WTC11 (cell line): ENCODE measurements at regions not wholly inside any gene's neighbourhood (a gene's known extent, or its start where the extent isn't known, plus 50 kb on each side); places are given as distances from the start of the nearest gene placed in this dataset.
A peak's percentile ranks its signal among the peaks of the same experiment; 100 is the strongest.

Experiments
- ATAC-seq: fragments of 200-7000 bp; cut with Tn5 transposase; 2 replicates; pipeline ENCODE4 v1.10.0; 2021; ENCODE audit warnings: mild to moderate bottlenecking, moderate library complexity
- CTCF ChIA-PET: fragments of 300-600 bp; sonication (Branson Sonifier 250); formaldehyde crosslinking; loops from one replicate; lab custom pipeline; 2021; ENCODE audit warnings: antibody characterized with exemption; lab: Charles Lee
- POLR2A ChIA-PET: fragments of 350-600 bp; sonication (Branson Sonifier 250); formaldehyde crosslinking; loops from one replicate; lab custom pipeline; 2021; ENCODE audit warnings: antibody characterized with exemption; lab: Charles Lee
- DNase-seq: peaks from one replicate; pipeline ENCODE4 v3.0.0; 2021; ENCODE audit warnings: low spot score
- H3K27ac Mint-ChIP-seq: 2 replicates; pipeline ENCODE4 v1.8.0; 2021; ENCODE audit warnings: mixed read lengths
- H3K27me3 Mint-ChIP-seq: 2 replicates; pipeline ENCODE4 v1.8.0; 2021; ENCODE audit warnings: low read depth, mild to moderate bottlenecking, moderate library complexity, mixed read lengths
- H3K36me3 Mint-ChIP-seq: 2 replicates; pipeline ENCODE4 v1.8.0; 2021; ENCODE audit warnings: mixed read lengths
- H3K4me1 Mint-ChIP-seq: 2 replicates; pipeline ENCODE4 v1.8.0; 2022; ENCODE audit warnings: mixed read lengths
- H3K4me3 Mint-ChIP-seq: 2 replicates; pipeline ENCODE4 v1.8.0; 2021; ENCODE audit warnings: mild to moderate bottlenecking, moderate library complexity, mixed read lengths
- H3K9me3 Mint-ChIP-seq: 2 replicates; pipeline ENCODE4 v1.8.0; 2021; ENCODE audit warnings: mixed read lengths
- CBFB ChIP-seq: sonication (generic); formaldehyde crosslinking; IDR thresholded peaks from 2 replicates; pipeline ENCODE4 v1.8.1; 2022; ENCODE audit warnings: mild to moderate bottlenecking, low read depth, missing genetic modification reagents
- CREB1 ChIP-seq: sonication (generic); formaldehyde crosslinking; IDR thresholded peaks from 2 replicates; pipeline ENCODE4 v1.8.0; 2023; ENCODE audit warnings: mild to moderate bottlenecking, missing genetic modification reagents
- EMX1 ChIP-seq: fragments of 250-450 bp; sonication (Bioruptor Pico); IDR thresholded peaks from 2 replicates; pipeline ENCODE4 v1.8.0; 2021; ENCODE audit warnings: mild to moderate bottlenecking
- ESRRA ChIP-seq: sonication (generic); formaldehyde crosslinking; IDR thresholded peaks from 2 replicates; pipeline ENCODE4 v1.8.1; 2022; ENCODE audit warnings: mild to moderate bottlenecking, missing genetic modification reagents, borderline replicate concordance
- FOXP1 ChIP-seq: sonication (generic); formaldehyde crosslinking; IDR thresholded peaks from 2 replicates; pipeline ENCODE4 v1.8.0; 2022; ENCODE audit warnings: missing genetic modification reagents, mild to moderate bottlenecking, moderate library complexity, borderline replicate concordance
- IRF2 ChIP-seq: sonication (generic); formaldehyde crosslinking; IDR thresholded peaks from 2 replicates; pipeline ENCODE4 v1.8.0; 2022; ENCODE audit warnings: low read depth, missing genetic modification reagents, borderline replicate concordance
- JAZF1 ChIP-seq: fragments of 250-450 bp; sonication (Bioruptor Pico); IDR thresholded peaks from 2 replicates; pipeline ENCODE4 v1.9.0; 2021; ENCODE audit warnings: moderate library complexity, mild to moderate bottlenecking, inconsistent platforms
- NFE2L1 ChIP-seq: sonication (generic); formaldehyde crosslinking; IDR thresholded peaks from 2 replicates; pipeline ENCODE4 v1.8.1; 2023; ENCODE audit warnings: missing genetic modification reagents
- RELA ChIP-seq: sonication (generic); formaldehyde crosslinking; IDR thresholded peaks from 2 replicates; pipeline ENCODE4 v1.8.1; 2022; ENCODE audit warnings: missing genetic modification reagents, mild to moderate bottlenecking, borderline replicate concordance
- SMAD3 ChIP-seq: sonication (generic); formaldehyde crosslinking; IDR thresholded peaks from 2 replicates; pipeline ENCODE4 v1.8.0; 2022; ENCODE audit warnings: missing genetic modification reagents, mild to moderate bottlenecking, borderline replicate concordance
- SOX15 ChIP-seq: fragments of 250-450 bp; sonication (Bioruptor Pico); IDR thresholded peaks from 2 replicates; pipeline ENCODE4 v1.9.0; 2021; ENCODE audit warnings: mild to moderate bottlenecking
- TCF7 ChIP-seq: sonication (generic); formaldehyde crosslinking; IDR thresholded peaks from 2 replicates; pipeline ENCODE4 v1.8.0; 2022; ENCODE audit warnings: mild to moderate bottlenecking, low read depth, missing genetic modification reagents, moderate library complexity
- ZNF232 ChIP-seq: sonication (generic); formaldehyde crosslinking; IDR thresholded peaks from 2 replicates; pipeline ENCODE4 v1.8.0; 2022; ENCODE audit warnings: mild to moderate bottlenecking, missing genetic modification reagents
- ZNF263 ChIP-seq: sonication (generic); formaldehyde crosslinking; IDR thresholded peaks from 2 replicates; pipeline ENCODE4 v1.8.1; 2022; ENCODE audit warnings: low read depth, mild to moderate bottlenecking, moderate library complexity, missing genetic modification reagents
- TF ChIP-seq, protein P1 (sequence below): sonication (generic); formaldehyde crosslinking; IDR thresholded peaks from 2 replicates; pipeline ENCODE4 v1.8.0; 2022; ENCODE audit warnings: missing genetic modification reagents
- TF ChIP-seq, protein P2 (sequence below): sonication (generic); formaldehyde crosslinking; IDR thresholded peaks from 2 replicates; pipeline ENCODE4 v1.8.0; 2022; ENCODE audit warnings: mild to moderate bottlenecking, missing genetic modification reagents
- TF ChIP-seq, protein P3 (sequence below): sonication (generic); formaldehyde crosslinking; IDR thresholded peaks from 2 replicates; pipeline ENCODE4 v1.8.1; 2022; ENCODE audit warnings: missing genetic modification reagents, borderline replicate concordance
- TF ChIP-seq, protein P4 (sequence below): sonication (generic); formaldehyde crosslinking; IDR thresholded peaks from 2 replicates; pipeline ENCODE4 v1.8.0; 2022; ENCODE audit warnings: mild to moderate bottlenecking, missing genetic modification reagents

DNA sequence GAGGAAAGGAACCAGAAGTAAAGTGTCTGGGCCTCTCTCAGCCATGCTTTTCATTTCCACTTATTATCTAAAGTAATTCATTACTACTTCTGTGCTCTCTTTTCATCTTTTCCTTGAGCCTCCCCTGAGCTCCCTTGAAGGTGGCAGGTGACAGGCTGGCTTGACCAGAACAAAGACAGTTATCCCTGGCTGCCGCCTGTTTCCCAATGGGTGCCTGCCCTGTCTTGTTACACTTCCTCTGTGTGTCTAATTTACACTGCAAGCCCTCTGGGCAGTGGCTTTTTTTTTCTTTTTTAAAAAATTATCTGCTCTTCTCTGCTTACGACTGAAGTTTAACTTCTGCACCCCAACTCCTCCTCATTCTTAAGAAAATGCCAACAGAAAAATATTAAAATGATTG, 113.4 kb downstream of the NGF start (continued):
- TF ChIP-seq FOXP1 (CRISPR knock-in tag) (no peak), IRF2 (CRISPR knock-in tag) (no peak), CBFB (no peak), ZNF232 (no peak), SOX15 (CRISPR knock-in tag) (no peak)

DNA sequence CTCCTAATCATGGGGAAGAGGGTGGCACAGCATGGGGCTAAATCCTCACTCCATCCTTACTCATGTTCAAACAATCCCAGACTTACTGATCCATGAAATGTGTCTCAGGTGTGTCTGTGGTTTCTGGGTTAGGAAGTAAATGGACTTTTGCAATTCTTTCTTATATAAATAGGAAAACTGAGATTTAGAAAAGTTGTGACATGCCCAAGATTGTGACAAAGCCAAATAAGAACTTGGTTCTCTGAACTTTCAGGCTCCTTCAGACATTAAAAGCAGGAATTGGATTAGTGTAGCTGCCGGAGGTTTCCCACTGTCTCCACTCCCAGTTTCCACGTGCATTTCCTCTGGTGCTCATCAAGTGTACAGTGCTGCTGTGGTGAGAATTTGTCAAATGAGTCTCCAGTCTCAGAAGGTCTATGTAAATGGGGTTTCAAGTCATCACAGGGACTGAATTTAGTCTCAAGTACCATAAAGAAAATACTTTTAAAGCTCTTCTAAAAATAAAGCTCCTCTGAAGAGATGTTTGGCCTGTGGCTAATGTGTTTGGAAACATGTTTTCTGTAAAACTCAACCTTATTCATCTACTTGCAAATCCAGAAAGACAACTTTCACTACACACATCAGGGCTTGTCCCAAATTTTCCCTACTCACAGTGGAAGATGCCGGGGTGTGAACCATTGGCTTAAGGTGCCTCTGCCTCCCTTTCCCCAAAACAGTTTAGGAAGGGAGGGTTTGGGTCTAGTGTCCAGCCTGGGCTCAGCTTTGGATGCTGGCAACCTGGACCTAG, 115.2 kb downstream of the NGF start:
- ChIA-PET POLR2A (no interaction called here), CTCF (no interaction called here)
- Mint-ChIP-seq H3K27ac (no peak overlapping the region), H3K4me1 (peaks cover 27% of the 10 kb centered on the region), H3K4me3 (no peak overlapping the region), H3K9me3 (no peaks in the 10 kb centered on the region), H3K36me3 (no peaks in the 10 kb centered on the region), H3K27me3 (no peaks in the 10 kb centered on the region; the same call in 1 of the 2 replicates)
- ATAC-seq (no peak), DNase-seq (no peak)
- TF ChIP-seq RELA (CRISPR knock-in tag) = no peak
- TF ChIP-seq JAZF1 = no peak

DNA sequence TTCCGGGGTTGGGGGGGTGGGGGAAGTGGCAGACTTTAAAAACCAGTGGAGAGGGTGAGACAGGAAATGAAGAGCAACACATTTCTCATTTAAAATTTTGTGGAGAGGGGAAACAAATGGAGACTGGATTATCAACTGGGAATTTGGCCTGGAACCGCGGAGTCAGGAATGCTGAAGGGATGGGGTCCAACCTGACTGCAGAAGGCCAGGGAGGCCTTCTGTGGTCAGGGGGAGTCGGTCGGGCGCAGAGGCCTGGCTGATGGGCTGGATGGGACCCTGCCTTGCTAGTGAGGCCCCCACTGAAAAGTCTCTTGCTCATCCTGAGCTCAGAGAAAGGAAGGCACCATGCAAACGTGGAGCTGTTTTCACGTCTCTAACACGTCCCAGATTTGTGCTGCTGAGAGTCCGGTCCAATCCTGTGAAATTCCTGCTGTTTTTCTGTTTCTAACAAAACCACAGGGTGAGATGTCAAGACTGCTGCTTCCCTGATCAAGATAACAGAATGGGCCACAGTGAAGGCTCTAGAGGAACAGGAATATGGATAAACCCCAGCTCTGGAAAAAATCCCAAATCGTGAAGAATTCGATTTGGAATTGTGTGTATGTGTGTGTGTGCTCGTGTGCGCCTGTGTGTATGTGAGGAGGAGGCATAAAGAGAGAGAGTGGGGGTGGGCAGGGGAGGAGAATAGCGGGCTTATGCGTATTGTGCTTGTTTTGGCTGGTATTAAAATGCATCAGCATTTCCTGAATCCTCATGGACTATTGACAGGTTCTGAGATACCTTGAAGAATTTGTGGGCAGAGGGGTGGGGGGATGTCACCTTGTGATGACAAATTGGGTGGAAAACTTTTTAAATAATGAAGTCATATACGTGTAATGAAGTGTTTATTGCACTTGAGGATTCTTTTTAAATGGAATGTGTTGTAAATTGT, 117.4 kb downstream of the NGF start:
- Mint-ChIP-seq H3K4me3 (no peak overlapping the region), H3K9me3 (no peaks in the 10 kb centered on the region), H3K27ac (no peak overlapping the region; the same call in 1 of the 2 replicates), H3K4me1 (peaks cover 30% of the 10 kb centered on the region), H3K27me3 (no peaks in the 10 kb centered on the region; the same call in none of the 2 replicates), H3K36me3 (no peaks in the 10 kb centered on the region)
- no peak for ATAC-seq
- ChIA-PET POLR2A (interaction anchor here (0.6 kb wide), 1 partner anchor 307 kb away, joined by 3 read pairs; no protein-coding TSS in a partner anchor), CTCF (interaction anchor here (0.6 to 1.3 kb wide), 5 partner anchors 19 to 249 kb away, joined by 3 to 4 read pairs (median 4); no protein-coding TSS in a partner anchor)
- DNase-seq = no peak
- TF ChIP-seq, protein P1, sequence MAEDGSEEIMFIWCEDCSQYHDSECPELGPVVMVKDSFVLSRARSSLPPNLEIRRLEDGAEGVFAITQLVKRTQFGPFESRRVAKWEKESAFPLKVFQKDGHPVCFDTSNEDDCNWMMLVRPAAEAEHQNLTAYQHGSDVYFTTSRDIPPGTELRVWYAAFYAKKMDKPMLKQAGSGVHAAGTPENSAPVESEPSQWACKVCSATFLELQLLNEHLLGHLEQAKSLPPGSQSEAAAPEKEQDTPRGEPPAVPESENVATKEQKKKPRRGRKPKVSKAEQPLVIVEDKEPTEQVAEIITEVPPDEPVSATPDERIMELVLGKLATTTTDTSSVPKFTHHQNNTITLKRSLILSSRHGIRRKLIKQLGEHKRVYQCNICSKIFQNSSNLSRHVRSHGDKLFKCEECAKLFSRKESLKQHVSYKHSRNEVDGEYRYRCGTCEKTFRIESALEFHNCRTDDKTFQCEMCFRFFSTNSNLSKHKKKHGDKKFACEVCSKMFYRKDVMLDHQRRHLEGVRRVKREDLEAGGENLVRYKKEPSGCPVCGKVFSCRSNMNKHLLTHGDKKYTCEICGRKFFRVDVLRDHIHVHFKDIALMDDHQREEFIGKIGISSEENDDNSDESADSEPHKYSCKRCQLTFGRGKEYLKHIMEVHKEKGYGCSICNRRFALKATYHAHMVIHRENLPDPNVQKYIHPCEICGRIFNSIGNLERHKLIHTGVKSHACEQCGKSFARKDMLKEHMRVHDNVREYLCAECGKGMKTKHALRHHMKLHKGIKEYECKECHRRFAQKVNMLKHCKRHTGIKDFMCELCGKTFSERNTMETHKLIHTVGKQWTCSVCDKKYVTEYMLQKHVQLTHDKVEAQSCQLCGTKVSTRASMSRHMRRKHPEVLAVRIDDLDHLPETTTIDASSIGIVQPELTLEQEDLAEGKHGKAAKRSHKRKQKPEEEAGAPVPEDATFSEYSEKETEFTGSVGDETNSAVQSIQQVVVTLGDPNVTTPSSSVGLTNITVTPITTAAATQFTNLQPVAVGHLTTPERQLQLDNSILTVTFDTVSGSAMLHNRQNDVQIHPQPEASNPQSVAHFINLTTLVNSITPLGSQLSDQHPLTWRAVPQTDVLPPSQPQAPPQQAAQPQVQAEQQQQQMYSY (CRISPR knock-in tag) = peak; percentile 75; the same call in 1 of the 2 replicates
- TF ChIP-seq, protein P2, sequence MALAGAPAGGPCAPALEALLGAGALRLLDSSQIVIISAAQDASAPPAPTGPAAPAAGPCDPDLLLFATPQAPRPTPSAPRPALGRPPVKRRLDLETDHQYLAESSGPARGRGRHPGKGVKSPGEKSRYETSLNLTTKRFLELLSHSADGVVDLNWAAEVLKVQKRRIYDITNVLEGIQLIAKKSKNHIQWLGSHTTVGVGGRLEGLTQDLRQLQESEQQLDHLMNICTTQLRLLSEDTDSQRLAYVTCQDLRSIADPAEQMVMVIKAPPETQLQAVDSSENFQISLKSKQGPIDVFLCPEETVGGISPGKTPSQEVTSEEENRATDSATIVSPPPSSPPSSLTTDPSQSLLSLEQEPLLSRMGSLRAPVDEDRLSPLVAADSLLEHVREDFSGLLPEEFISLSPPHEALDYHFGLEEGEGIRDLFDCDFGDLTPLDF (CRISPR knock-in tag) = no peak

DNA sequence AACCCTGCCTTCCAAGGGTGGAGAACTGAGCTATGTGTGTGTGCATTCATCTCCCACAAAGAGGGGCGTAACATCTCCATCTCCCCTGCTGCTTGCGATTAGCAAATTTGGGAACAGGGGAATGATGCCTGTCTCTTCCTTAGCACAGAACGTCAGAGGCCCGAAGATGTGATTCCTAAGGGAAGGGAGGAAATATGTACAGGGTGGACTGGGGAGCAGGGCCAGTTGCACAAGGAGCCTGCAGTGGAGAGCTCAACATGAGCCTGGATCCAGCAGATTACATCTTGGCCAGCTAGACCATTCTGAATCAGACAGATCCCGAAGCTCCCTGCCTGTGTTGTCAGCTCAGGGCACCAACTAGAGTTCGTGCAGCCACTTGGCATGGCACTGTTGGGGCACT, 118.1 kb downstream of the NGF start:
- POLR2A ChIA-PET = no interaction called here
- no peak for DNase-seq
- TF ChIP-seq, protein P3, sequence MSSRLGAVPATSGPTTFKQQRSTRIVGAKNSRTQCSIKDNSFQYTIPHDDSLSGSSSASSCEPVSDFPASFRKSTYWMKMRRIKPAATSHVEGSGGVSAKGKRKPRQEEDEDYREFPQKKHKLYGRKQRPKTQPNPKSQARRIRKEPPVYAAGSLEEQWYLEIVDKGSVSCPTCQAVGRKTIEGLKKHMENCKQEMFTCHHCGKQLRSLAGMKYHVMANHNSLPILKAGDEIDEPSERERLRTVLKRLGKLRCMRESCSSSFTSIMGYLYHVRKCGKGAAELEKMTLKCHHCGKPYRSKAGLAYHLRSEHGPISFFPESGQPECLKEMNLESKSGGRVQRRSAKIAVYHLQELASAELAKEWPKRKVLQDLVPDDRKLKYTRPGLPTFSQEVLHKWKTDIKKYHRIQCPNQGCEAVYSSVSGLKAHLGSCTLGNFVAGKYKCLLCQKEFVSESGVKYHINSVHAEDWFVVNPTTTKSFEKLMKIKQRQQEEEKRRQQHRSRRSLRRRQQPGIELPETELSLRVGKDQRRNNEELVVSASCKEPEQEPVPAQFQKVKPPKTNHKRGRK (CRISPR knock-in tag) = no peak
- TF ChIP-seq, protein P2 (CRISPR knock-in tag) = no peak
- TF ChIP-seq CREB1 (no peak), EMX1 (CRISPR knock-in tag) (no peak), ZNF263 (CRISPR knock-in tag) (no peak), NFE2L1 (no peak), ESRRA (CRISPR knock-in tag) (no peak), SMAD3 (no peak), IRF2 (CRISPR knock-in tag) (no peak), TCF7 (CRISPR knock-in tag) (no peak)
- TF ChIP-seq, protein P4, sequence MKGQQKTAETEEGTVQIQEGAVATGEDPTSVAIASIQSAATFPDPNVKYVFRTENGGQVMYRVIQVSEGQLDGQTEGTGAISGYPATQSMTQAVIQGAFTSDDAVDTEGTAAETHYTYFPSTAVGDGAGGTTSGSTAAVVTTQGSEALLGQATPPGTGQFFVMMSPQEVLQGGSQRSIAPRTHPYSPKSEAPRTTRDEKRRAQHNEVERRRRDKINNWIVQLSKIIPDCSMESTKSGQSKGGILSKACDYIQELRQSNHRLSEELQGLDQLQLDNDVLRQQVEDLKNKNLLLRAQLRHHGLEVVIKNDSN (CRISPR knock-in tag) = no peak

More for the DNA sequence above, 118.1 kb downstream of the NGF start:
- H3K27me3 Mint-ChIP-seq = no peaks in the 10 kb centered on the region; the same call in none of the 2 replicates
- no peak overlapping the region; the same call in 1 of the 2 replicates for H3K27ac Mint-ChIP-seq
- H3K4me3 Mint-ChIP-seq = no peak overlapping the region
- CTCF ChIA-PET = interaction anchor here (0.6 to 1.3 kb wide), 5 partner anchors 19 to 249 kb away, joined by 3 to 4 read pairs (median 4); no protein-coding TSS in a partner anchor
- H3K36me3 Mint-ChIP-seq = no peaks in the 10 kb centered on the region
- peaks cover 30% of the 10 kb centered on the region for H3K4me1 Mint-ChIP-seq
- no peaks in the 10 kb centered on the region for H3K9me3 Mint-ChIP-seq
- ATAC-seq = peak; percentile 46
